Natural killer cell treated with Interleukin-12 subunit alpha and Interleukin-12 subunit beta and Interleukin-15 and Interleukin-18, amount 100 ng/mL, for 72 hours (primary cell): ENCODE measurements at regions not wholly inside any gene's neighbourhood (a gene's known extent, or its start where the extent isn't known, plus 50 kb on each side); places are given as distances from the start of the nearest gene placed in this dataset.

Source experiments
- ATAC-seq, 2 donors: fragments of 150-1000 bp; cut with Tn5 transposase in 1 of 2; sonication (Bioruptor Pico), chemical (Tn5 transposase) in 1 of 2; 2 replicates each; pipeline ENCODE4 v1.10.0; 2021
- DNase-seq: peaks from one replicate; pipeline ENCODE4 v3.0.0; 2022; ENCODE audit warnings: low spot score
- H3K27ac Mint-ChIP-seq, 2 donors: 1 replicate in 1 of 2; 2 replicates in 1 of 2; pipeline ENCODE4 v1.8.0; 2022; ENCODE audit warnings: mixed read lengths in 2 of 2, mild to moderate bottlenecking in 1 of 2, moderate library complexity in 1 of 2
- H3K27me3 Mint-ChIP-seq, 2 donors: 1 replicate in 1 of 2; 2 replicates in 1 of 2; pipeline ENCODE4 v1.8.0; 2022; ENCODE audit warnings: mixed read lengths in 2 of 2
- H3K36me3 Mint-ChIP-seq: one replicate; pipeline ENCODE4 v1.8.0; 2022; ENCODE audit warnings: mixed read lengths
- H3K4me1 Mint-ChIP-seq, 2 donors: 1 replicate in 1 of 2; 2 replicates in 1 of 2; pipeline ENCODE4 v1.8.0; 2022; ENCODE audit warnings: low read depth in 2 of 2, mixed read lengths in 2 of 2, mild to moderate bottlenecking in 1 of 2
- H3K4me3 Mint-ChIP-seq: one replicate; pipeline ENCODE4 v1.8.0; 2022; ENCODE audit warnings: mixed read lengths
- H3K9me3 Mint-ChIP-seq: 2 replicates; pipeline ENCODE4 v1.8.0; 2022; ENCODE audit warnings: mixed read lengths

GRCh38 chr18:41724195-41724594 is 230.8 kb upstream of the PIK3C3 start:
- Mint-ChIP-seq H3K36me3 (no peaks in the 10 kb centered on the region), H3K4me1 (no peaks in the 10 kb centered on the region), H3K27ac (no peak overlapping the region), H3K4me3 (no peak overlapping the region), H3K27me3 (no peaks in the 10 kb centered on the region), H3K9me3 (peaks cover 9% of the 10 kb centered on the region)
- no peak for ATAC-seq
- no peak for DNase-seq

GRCh38 chr18:41721103-41721790 is 233.8 kb upstream of the PIK3C3 start:
- Mint-ChIP-seq H3K27me3 (no peaks in the 10 kb centered on the region), H3K27ac (no peak overlapping the region), H3K9me3 (peaks cover 14% of the 10 kb centered on the region), H3K4me3 (no peak overlapping the region), H3K4me1 (no peaks in the 10 kb centered on the region), H3K36me3 (no peaks in the 10 kb centered on the region)
- ATAC-seq (no peak), DNase-seq (no peak)

- Mint-ChIP-seq H3K4me3 (no peak overlapping the region), H3K9me3 (peaks cover 18% of the 10 kb centered on the region), H3K27me3 (no peaks in the 10 kb centered on the region), H3K36me3 (no peaks in the 10 kb centered on the region), H3K27ac (no peak overlapping the region), H3K4me1 (no peaks in the 10 kb centered on the region)
- DNase-seq (no peak), ATAC-seq (no peak)
Observed at GRCh38 chr18:41720226-41720625, 234.8 kb upstream of the PIK3C3 start.

- H3K36me3 Mint-ChIP-seq: no peaks in the 10 kb centered on the region
- H3K4me3 Mint-ChIP-seq: no peak overlapping the region
- H3K27me3 Mint-ChIP-seq: no peaks in the 10 kb centered on the region
- H3K27ac Mint-ChIP-seq: no peak overlapping the region
- no peak for ATAC-seq
- peaks cover 18% of the 10 kb centered on the region for H3K9me3 Mint-ChIP-seq
- no peak for DNase-seq
- no peaks in the 10 kb centered on the region for H3K4me1 Mint-ChIP-seq
Observed at GRCh38 chr18:41719808-41720207, 235.2 kb upstream of the PIK3C3 start.

- H3K4me1 Mint-ChIP-seq: no peaks in the 10 kb centered on the region
- no peak overlapping the region for H3K4me3 Mint-ChIP-seq
- no peak for DNase-seq
- peaks cover 17% of the 10 kb centered on the region for H3K9me3 Mint-ChIP-seq
- H3K27ac Mint-ChIP-seq: no peak overlapping the region
- no peaks in the 10 kb centered on the region for H3K27me3 Mint-ChIP-seq
- no peaks in the 10 kb centered on the region for H3K36me3 Mint-ChIP-seq
- no peak for ATAC-seq
Observed at GRCh38 chr18:41714872-41715271, 240.2 kb upstream of the PIK3C3 start.

- H3K4me1 Mint-ChIP-seq: no peaks in the 10 kb centered on the region
- H3K4me3 Mint-ChIP-seq: no peak overlapping the region
- no peak overlapping the region for H3K27ac Mint-ChIP-seq
- ATAC-seq (no peak), DNase-seq (no peak)
- peaks cover 16% of the 10 kb centered on the region for H3K9me3 Mint-ChIP-seq
- no peaks in the 10 kb centered on the region for H3K36me3 Mint-ChIP-seq
- H3K27me3 Mint-ChIP-seq: no peaks in the 10 kb centered on the region
Observed at GRCh38 chr18:41713969-41714825, 240.8 kb upstream of the PIK3C3 start.

- Mint-ChIP-seq H3K4me1 (no peaks in the 10 kb centered on the region), H3K27me3 (no peaks in the 10 kb centered on the region), H3K9me3 (peaks cover 19% of the 10 kb centered on the region), H3K36me3 (no peaks in the 10 kb centered on the region), H3K27ac (no peak overlapping the region), H3K4me3 (no peak overlapping the region)
- DNase-seq: no peak
- ATAC-seq: no peak
Observed at GRCh38 chr18:41706301-41706700, 248.7 kb upstream of the PIK3C3 start.

- no peak for DNase-seq
- no peaks in the 10 kb centered on the region for H3K4me1 Mint-ChIP-seq
- ATAC-seq: no peak
- no peak overlapping the region for H3K27ac Mint-ChIP-seq
- H3K27me3 Mint-ChIP-seq: no peaks in the 10 kb centered on the region
- H3K4me3 Mint-ChIP-seq: no peak overlapping the region
- peaks cover 20% of the 10 kb centered on the region for H3K9me3 Mint-ChIP-seq
- H3K36me3 Mint-ChIP-seq: no peaks in the 10 kb centered on the region
Observed at GRCh38 chr18:41703744-41704530, 251.1 kb upstream of the PIK3C3 start.

GRCh38 chr18:41700416-41700815 is 254.6 kb upstream of the PIK3C3 start:
- H3K36me3 Mint-ChIP-seq: no peaks in the 10 kb centered on the region
- DNase-seq: no peak
- H3K4me3 Mint-ChIP-seq: no peak overlapping the region
- peaks cover 17% of the 10 kb centered on the region for H3K9me3 Mint-ChIP-seq
- H3K27me3 Mint-ChIP-seq: no peaks in the 10 kb centered on the region
- no peaks in the 10 kb centered on the region for H3K4me1 Mint-ChIP-seq
- no peak overlapping the region for H3K27ac Mint-ChIP-seq
- ATAC-seq: no peak

- ATAC-seq (no peak), DNase-seq (no peak)
- Mint-ChIP-seq H3K36me3 (peaks cover 4% of the 10 kb centered on the region), H3K4me3 (no peak overlapping the region), H3K9me3 (peaks cover 9% of the 10 kb centered on the region), H3K27me3 (no peaks in the 10 kb centered on the region), H3K27ac (no peak overlapping the region), H3K4me1 (no peaks in the 10 kb centered on the region)
Observed at GRCh38 chr18:41695441-41695840, 259.6 kb upstream of the PIK3C3 start.

GRCh38 chr18:41693008-41693407 is 262.0 kb upstream of the PIK3C3 start:
- Mint-ChIP-seq H3K27me3 (no peaks in the 10 kb centered on the region), H3K4me3 (no peak overlapping the region), H3K9me3 (peaks cover 6% of the 10 kb centered on the region), H3K4me1 (no peaks in the 10 kb centered on the region), H3K36me3 (peaks cover 4% of the 10 kb centered on the region), H3K27ac (no peak overlapping the region)
- ATAC-seq: no peak
- no peak for DNase-seq

GRCh38 chr18:41690332-41691127 is 264.5 kb upstream of the PIK3C3 start:
- ATAC-seq (no peak), DNase-seq (no peak)
- no peaks in the 10 kb centered on the region for H3K27me3 Mint-ChIP-seq
- no peak overlapping the region for H3K4me3 Mint-ChIP-seq
- H3K36me3 Mint-ChIP-seq: peaks cover 4% of the 10 kb centered on the region
- H3K9me3 Mint-ChIP-seq: peaks cover 4% of the 10 kb centered on the region
- no peaks in the 10 kb centered on the region for H3K4me1 Mint-ChIP-seq
- H3K27ac Mint-ChIP-seq: no peak overlapping the region

- H3K9me3 Mint-ChIP-seq: peaks cover 8% of the 10 kb centered on the region
- no peaks in the 10 kb centered on the region for H3K27me3 Mint-ChIP-seq
- H3K4me3 Mint-ChIP-seq: no peak overlapping the region
- no peak for ATAC-seq
- H3K4me1 Mint-ChIP-seq: no peaks in the 10 kb centered on the region
- H3K36me3 Mint-ChIP-seq: no peaks in the 10 kb centered on the region
- no peak for DNase-seq
- no peak overlapping the region for H3K27ac Mint-ChIP-seq
Observed at GRCh38 chr18:41687138-41687537, 267.9 kb upstream of the PIK3C3 start.
